Neuronal stem cell (in vitro differentiated cells): ENCODE measurements at regions not wholly inside any gene's neighbourhood (a gene's known extent, or its start where the extent isn't known, plus 50 kb on each side); places are given as distances from the start of the nearest gene placed in this dataset.

Experiments used
- DNase-seq: peaks from one replicate; pipeline ENCODE4 v3.0.0-alpha.2; 2013; ENCODE audit warnings: low spot score
- H2AFZ ChIP-seq: one replicate; pipeline ENCODE4 v1.6.1; 2013; ENCODE audit warnings: mild to moderate bottlenecking, low read length, inconsistent platforms
- H2AK5ac ChIP-seq: 2 replicates; pipeline ENCODE4 v1.6.1; 2013; ENCODE audit warnings: low read depth, mild to moderate bottlenecking, inconsistent platforms, low read length, moderate library complexity, mixed read lengths
- H2BK120ac ChIP-seq: 2 replicates; pipeline ENCODE4 v1.6.1; 2013; ENCODE audit warnings: low read depth, mild to moderate bottlenecking, inconsistent platforms, low read length, moderate library complexity, mixed read lengths
- H2BK12ac ChIP-seq: one replicate; pipeline ENCODE4 v1.6.1; 2013; ENCODE audit warnings: low read length, inconsistent platforms
- H2BK15ac ChIP-seq: 2 replicates; pipeline ENCODE4 v1.6.1; 2013; ENCODE audit warnings: mild to moderate bottlenecking, low read length, inconsistent platforms, mixed read lengths
- H2BK5ac ChIP-seq: one replicate; pipeline ENCODE4 v1.6.1; 2013; ENCODE audit warnings: inconsistent platforms, mild to moderate bottlenecking, low read length, moderate library complexity
- H3K14ac ChIP-seq: one replicate; pipeline ENCODE4 v1.6.1; 2013; ENCODE audit warnings: low read length, inconsistent platforms
- H3K18ac ChIP-seq: 2 replicates; pipeline ENCODE4 v1.6.1; 2013; ENCODE audit warnings: low read length, inconsistent platforms
- H3K23ac ChIP-seq: 2 replicates; pipeline ENCODE4 v1.6.1; 2013; ENCODE audit warnings: low read depth, mild to moderate bottlenecking, mixed read lengths, low read length, inconsistent platforms; ENCODE audit not compliant: poor library complexity
- H3K27ac ChIP-seq: replicated peaks from 3 replicates; pipeline ENCODE4 v1.5.1; 2013; ENCODE audit warnings: low read length, inconsistent platforms
- H3K27me3 ChIP-seq, 3 experiments: 2 replicates each; pipeline ENCODE4 v1.6.1; 2013; ENCODE audit warnings: low read length in 3 of 3, mild to moderate bottlenecking in 2 of 3, inconsistent platforms in 1 of 3, low read depth in 1 of 3, mixed read lengths in 1 of 3, moderate library complexity in 1 of 3; ENCODE audit not compliant: control insufficient read depth in 3 of 3, insufficient read depth in 3 of 3
- H3K36me3 ChIP-seq, 2 donors: replicated peaks in 1 of 2; 2 replicates each; pipeline ENCODE4 v1.6.1; 2013; ENCODE audit warnings: low read length in 2 of 2; ENCODE audit not compliant: control insufficient read depth in 2 of 2, insufficient read depth in 2 of 2
- H3K4ac ChIP-seq: 2 replicates; pipeline ENCODE4 v1.6.1; 2013; ENCODE audit warnings: inconsistent platforms, mild to moderate bottlenecking, low read length, moderate library complexity
- H3K4me1 ChIP-seq, 2 donors: 1 replicate in 1 of 2; 2 replicates in 1 of 2; pipeline ENCODE4 v1.6.1; 2013; ENCODE audit warnings: low read length in 2 of 2, low read depth in 1 of 2; ENCODE audit not compliant: control insufficient read depth in 2 of 2, insufficient read depth in 1 of 2
- H3K4me2 ChIP-seq: one replicate; pipeline ENCODE4 v1.6.1; 2013; ENCODE audit warnings: mild to moderate bottlenecking, low read length, inconsistent platforms; ENCODE audit not compliant: insufficient read depth, poor library complexity, severe bottlenecking
- H3K4me3 ChIP-seq, 2 donors: 2 replicates each; pipeline ENCODE4 v1.5.1; 2013; ENCODE audit warnings: low read length in 2 of 2, mild to moderate bottlenecking in 2 of 2, inconsistent platforms in 1 of 2, moderate library complexity in 1 of 2
- H3K79me1 ChIP-seq: one replicate; pipeline ENCODE4 v1.6.1; 2013; ENCODE audit warnings: low read depth, mild to moderate bottlenecking, inconsistent platforms, low read length, moderate library complexity
- H3K9ac ChIP-seq: one replicate; pipeline ENCODE4 v1.6.1; 2013; ENCODE audit warnings: mild to moderate bottlenecking, low read depth, low read length, inconsistent platforms; ENCODE audit not compliant: poor library complexity
- H3K9me3 ChIP-seq, 2 donors: replicated peaks in 1 of 2; 2 replicates each; pipeline versions ENCODE3 to v1.6.1; 2013; ENCODE audit warnings: low read length in 2 of 2, mild to moderate bottlenecking in 2 of 2, inconsistent platforms in 1 of 2, low read depth in 1 of 2, mixed read lengths in 1 of 2, moderate library complexity in 1 of 2; ENCODE audit not compliant: control insufficient read depth in 2 of 2, insufficient read depth in 1 of 2
- H4K8ac ChIP-seq: one replicate; pipeline ENCODE4 v1.6.1; 2013; ENCODE audit warnings: low read depth, mild to moderate bottlenecking, inconsistent platforms, low read length, moderate library complexity
- H4K91ac ChIP-seq: one replicate; pipeline ENCODE4 v1.6.1; 2013; ENCODE audit warnings: low read length, low read depth, mild to moderate bottlenecking, inconsistent platforms; ENCODE audit not compliant: poor library complexity
- WGBS, 2 donors: extraction: QIAGEN DNeasy Blood & Tissue Kit; methylation state at CpG; one replicate each; pipeline ENCODE4 v1.1.7; 2013; ENCODE audit warnings: missing lambda C conversion rate in 2 of 2, mixed read lengths in 1 of 2; ENCODE audit not compliant: insufficient read length in 2 of 2, insufficient replicate concordance in 1 of 2; ENCODE audit errors: extremely low coverage in 2 of 2; 5-methylcytosine and 5-hydroxymethylcytosine counted together

DNA sequence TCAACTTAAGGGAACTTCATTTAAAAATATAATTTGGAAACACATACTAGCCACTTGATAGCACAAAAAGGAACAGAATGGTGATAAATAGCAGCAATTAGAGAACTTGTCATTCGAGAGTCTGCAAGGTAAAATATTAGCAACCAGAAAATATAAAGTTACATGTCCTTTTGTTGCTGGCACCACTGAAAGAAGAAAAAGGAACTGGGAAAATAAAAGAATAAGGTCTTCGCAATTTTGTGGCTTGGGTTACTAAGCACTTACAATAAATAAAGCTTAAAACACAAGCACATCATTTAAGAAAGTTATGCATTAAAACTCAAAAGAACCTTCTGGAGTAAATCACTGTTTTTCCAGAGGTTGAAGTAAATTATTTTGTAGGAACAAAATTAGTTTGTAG lies 149.9 kb upstream of the FBN2 start:
- no peak overlapping the region for H3K27ac ChIP-seq
- WGBS, 2 donors: no CpG with 5 or more reads among the region's 2 CpGs

DNA sequence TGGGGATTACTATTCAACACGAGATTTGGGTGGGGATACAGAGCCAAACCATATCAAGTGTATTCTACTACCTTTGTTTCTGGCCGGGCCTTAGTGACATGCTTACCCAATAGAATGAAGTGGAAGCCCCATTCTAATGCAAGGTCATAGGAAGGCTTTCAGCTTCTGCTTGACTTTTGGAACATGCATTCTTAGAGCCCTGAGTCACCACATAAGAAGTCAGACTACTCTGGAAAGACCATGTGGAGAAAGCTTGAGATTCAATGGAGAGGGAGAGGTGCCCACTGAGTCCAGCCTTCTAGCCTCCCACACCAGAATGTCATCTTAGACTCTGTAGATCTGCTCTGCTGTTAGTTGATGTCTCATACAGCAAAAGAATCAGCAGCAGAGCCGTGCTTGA lies 155.7 kb upstream of the FBN2 start:
- H3K4me1 ChIP-seq: no peaks in the 10 kb centered on the region
- no peak overlapping the region for H2BK12ac ChIP-seq
- no peak overlapping the region for H4K8ac ChIP-seq
- H3K27ac ChIP-seq: no peak overlapping the region
- H4K91ac ChIP-seq: no peak overlapping the region
- H2BK5ac ChIP-seq: no peak overlapping the region
- DNase-seq: no peak
- H2BK120ac ChIP-seq: no peak overlapping the region
- no peaks in the 10 kb centered on the region for H3K9me3 ChIP-seq
- no peak overlapping the region for H3K23ac ChIP-seq
- H3K4me3 ChIP-seq: no peak overlapping the region
- no peak overlapping the region for H3K18ac ChIP-seq
- H3K9ac ChIP-seq: no peak overlapping the region
- no CpG with 5 or more reads among the region's 3 CpGs for WGBS, 2 donors
- H2AFZ ChIP-seq: no peak overlapping the region
- H3K36me3 ChIP-seq: no peaks in the 10 kb centered on the region
- no peak overlapping the region for H3K4ac ChIP-seq
- no peaks in the 10 kb centered on the region for H3K27me3 ChIP-seq
- no peak overlapping the region for H3K14ac ChIP-seq
- H3K4me2 ChIP-seq: no peak overlapping the region
- H3K79me1 ChIP-seq: no peaks in the 10 kb centered on the region
- no peak overlapping the region for H2AK5ac ChIP-seq
- no peak overlapping the region for H2BK15ac ChIP-seq

More for the DNA sequence above, 149.9 kb upstream of the FBN2 start:
- no peak overlapping the region for H3K4me3 ChIP-seq
- no peak overlapping the region for H3K14ac ChIP-seq
- no peak overlapping the region for H2AFZ ChIP-seq
- no peak overlapping the region for H2BK15ac ChIP-seq
- no peaks in the 10 kb centered on the region for H3K27me3 ChIP-seq
- no peak overlapping the region for H4K91ac ChIP-seq
- DNase-seq: no peak
- no peak overlapping the region for H2AK5ac ChIP-seq
- no peak overlapping the region for H2BK5ac ChIP-seq
- no peak overlapping the region for H3K9ac ChIP-seq
- no peak overlapping the region for H3K4me2 ChIP-seq
- no peak overlapping the region for H3K23ac ChIP-seq
- no peaks in the 10 kb centered on the region for H3K79me1 ChIP-seq
- H3K4me1 ChIP-seq: no peaks in the 10 kb centered on the region
- H3K36me3 ChIP-seq: no peaks in the 10 kb centered on the region
- H2BK120ac ChIP-seq: no peak overlapping the region
- no peak overlapping the region for H4K8ac ChIP-seq
- H3K9me3 ChIP-seq: no peaks in the 10 kb centered on the region
- H3K4ac ChIP-seq: no peak overlapping the region
- no peak overlapping the region for H2BK12ac ChIP-seq
- H3K18ac ChIP-seq: no peak overlapping the region

GRCh38 chr5:128695791-128696530 lies 157.9 kb upstream of the FBN2 start:
- Histone ChIP-seq H3K4me3 (no peak overlapping the region), H3K4me2 (no peak overlapping the region), H3K27ac (no peak overlapping the region), H2AFZ (no peak overlapping the region), H4K8ac (no peak overlapping the region), H3K79me1 (no peaks in the 10 kb centered on the region), H3K36me3 (no peaks in the 10 kb centered on the region), H2BK15ac (no peak overlapping the region), H3K27me3 (no peaks in the 10 kb centered on the region), H2AK5ac (no peak overlapping the region), H3K4ac (no peak overlapping the region), H2BK120ac (no peak overlapping the region), H2BK12ac (no peak overlapping the region), H3K9ac (no peak overlapping the region), H3K14ac (no peak overlapping the region), H3K18ac (no peak overlapping the region), H4K91ac (no peak overlapping the region), H3K23ac (no peak overlapping the region), H3K4me1 (no peaks in the 10 kb centered on the region), H2BK5ac (no peak overlapping the region), H3K9me3 (no peaks in the 10 kb centered on the region)
- no peak for DNase-seq
- no CpG with 5 or more reads among the region's 1 CpG for WGBS, 2 donors

- Histone ChIP-seq H3K36me3 (no peaks in the 10 kb centered on the region), H2AFZ (no peak overlapping the region), H4K8ac (no peak overlapping the region), H3K9ac (no peak overlapping the region), H3K27me3 (no peaks in the 10 kb centered on the region), H3K18ac (no peak overlapping the region), H3K4me1 (no peaks in the 10 kb centered on the region), H3K4me2 (no peak overlapping the region), H3K23ac (no peak overlapping the region), H3K27ac (no peak overlapping the region), H3K4me3 (no peak overlapping the region), H3K4ac (no peak overlapping the region), H2BK5ac (no peak overlapping the region), H3K14ac (no peak overlapping the region), H3K79me1 (no peaks in the 10 kb centered on the region), H2BK120ac (no peak overlapping the region), H4K91ac (no peak overlapping the region), H3K9me3 (peaks cover 0 to 2% of the 10 kb centered on the region in 2 donors), H2BK15ac (no peak overlapping the region), H2AK5ac (no peak overlapping the region), H2BK12ac (no peak overlapping the region)
- no peak for DNase-seq
Observed at GRCh38 chr5:128701301-128701700, 163.3 kb upstream of the FBN2 start.
